Stimulated activated CD4-positive, alpha-beta T cell treated with anti-CD3 and anti-CD28 coated beads, TNF-alpha, amount 100 ng/mL, for 24 hours (primary cell): ENCODE measurements at regions not wholly inside any gene's neighbourhood (a gene's known extent, or its start where the extent isn't known, plus 50 kb on each side); places are given as distances from the start of the nearest gene placed in this dataset.

ENCODE experiments used
- DNase-seq, 3 experiments: peaks; one replicate each; pipeline ENCODE4 v3.0.0-alpha.2; 2020; ENCODE audit warnings: low read depth in 3 of 3

GRCh38 chr10:117425974-117426566, 50.8 kb upstream of the PDZD8 start:
- DNase-seq, result no peak

DNA sequence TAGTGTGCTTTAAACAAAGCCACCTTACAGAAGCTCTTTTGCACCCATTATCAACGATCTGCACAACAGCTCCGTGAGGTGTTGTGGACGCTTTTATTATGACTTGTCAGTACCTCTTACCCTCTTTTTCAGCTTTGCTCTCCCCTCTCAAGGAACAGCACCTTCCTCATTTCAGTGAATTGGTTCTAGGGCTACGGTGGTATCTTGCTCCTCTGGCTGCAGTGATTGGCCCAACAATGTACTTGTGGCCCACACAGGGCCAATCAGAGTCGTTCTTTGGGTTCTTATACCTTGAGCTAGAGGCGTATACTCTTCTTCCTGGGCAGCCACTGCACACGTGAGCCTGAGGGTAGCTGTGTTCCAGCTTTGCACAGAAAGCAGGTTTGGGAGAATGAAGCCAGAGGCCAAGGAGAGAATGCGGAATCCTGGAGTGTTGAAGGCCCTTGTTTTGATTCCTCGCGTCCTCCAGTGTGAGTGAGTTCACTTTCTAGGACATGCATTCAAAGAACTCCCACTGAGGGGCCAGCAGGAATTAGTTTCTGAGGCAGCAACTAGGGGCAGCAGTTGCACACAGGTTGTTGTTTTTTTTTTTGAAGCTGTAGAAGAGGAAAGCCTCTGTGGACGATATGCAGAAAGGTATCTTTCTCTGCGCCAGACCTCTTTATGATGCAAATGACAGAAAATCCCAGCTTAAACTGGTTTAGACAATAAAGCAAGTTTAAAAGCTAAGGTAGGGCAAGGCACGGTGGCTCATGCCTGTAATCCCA, 49.8 kb upstream of the PDZD8 start:
- DNase-seq, result no peak
